ENCODE measurements at regions not wholly inside any gene's neighbourhood (a gene's known extent, or its start where the extent isn't known, plus 50 kb on each side); places are given as distances from the start of the nearest gene placed in this dataset.

- DNase-seq (ENCODE audit: low read depth, low spot score) = no peak
These were observed 293.8 kb upstream of the PBX1 start for GRCh38 chr1:164265232-164265631.

- no peak for DNase-seq (ENCODE audit: low read depth, low spot score)
These were observed 286.8 kb upstream of the PBX1 start for GRCh38 chr1:164272156-164272555.

GRCh38 chr1:164296172-164296571, 262.8 kb upstream of the PBX1 start:
- DNase-seq (ENCODE audit: low read depth, low spot score) = no peak

GRCh38 chr1:164308101-164308500, 250.9 kb upstream of the PBX1 start:
- DNase-seq (ENCODE audit: low read depth, low spot score) = no peak

GRCh38 chr1:164310166-164310565, 248.8 kb upstream of the PBX1 start:
- DNase-seq (ENCODE audit: low read depth, low spot score) = no peak

GRCh38 chr1:164311377-164311776, 247.6 kb upstream of the PBX1 start:
- DNase-seq (ENCODE audit: low read depth, low spot score) = no peak

- DNase-seq (ENCODE audit: low read depth, low spot score) = peak; percentile 9
These were observed 237.9 kb upstream of the PBX1 start for GRCh38 chr1:164320790-164321731.

GRCh38 chr1:164325786-164326185, 233.2 kb upstream of the PBX1 start:
- no peak for DNase-seq (ENCODE audit: low read depth, low spot score)

- no peak for DNase-seq (ENCODE audit: low read depth, low spot score)
These were observed 225.6 kb upstream of the PBX1 start for GRCh38 chr1:164333387-164333786.

GRCh38 chr1:164337394-164337793, 221.6 kb upstream of the PBX1 start:
- DNase-seq (ENCODE audit: low read depth, low spot score) = no peak

GRCh38 chr1:164337885-164338284, 221.1 kb upstream of the PBX1 start:
- no peak for DNase-seq (ENCODE audit: low read depth, low spot score)

- no peak for DNase-seq (ENCODE audit: low read depth, low spot score)
These were observed 215.8 kb upstream of the PBX1 start for GRCh38 chr1:164343189-164343588.

GRCh38 chr1:164347980-164348379, 211.0 kb upstream of the PBX1 start:
- no peak for DNase-seq (ENCODE audit: low read depth, low spot score)

- no peak for DNase-seq (ENCODE audit: low read depth, low spot score)
These were observed 202.5 kb upstream of the PBX1 start for GRCh38 chr1:164356511-164356910.

- no peak for DNase-seq (ENCODE audit: low read depth, low spot score)
These were observed 198.7 kb upstream of the PBX1 start for GRCh38 chr1:164360265-164360664.

GRCh38 chr1:164361927-164362326, 197.1 kb upstream of the PBX1 start:
- no peak for DNase-seq (ENCODE audit: low read depth, low spot score)

- no peak for DNase-seq (ENCODE audit: low read depth, low spot score)
These were observed 195.0 kb upstream of the PBX1 start for GRCh38 chr1:164363980-164364379.

- DNase-seq (ENCODE audit: low read depth, low spot score) = no peak
These were observed 193.0 kb upstream of the PBX1 start for GRCh38 chr1:164366014-164366413.

- DNase-seq (ENCODE audit: low read depth, low spot score) = no peak
These were observed 189.2 kb upstream of the PBX1 start for GRCh38 chr1:164369698-164370365.

- no peak for DNase-seq (ENCODE audit: low read depth, low spot score)
These were observed 178.1 kb upstream of the PBX1 start for GRCh38 chr1:164380893-164381292.

- DNase-seq (ENCODE audit: low read depth, low spot score) = no peak
These were observed 176.6 kb upstream of the PBX1 start for GRCh38 chr1:164382384-164382783.

GRCh38 chr1:164384262-164384661, 174.7 kb upstream of the PBX1 start:
- no peak for DNase-seq (ENCODE audit: low read depth, low spot score)
